Ishikawa (cell line): ENCODE measurements at regions not wholly inside any gene's neighbourhood (a gene's known extent, or its start where the extent isn't known, plus 50 kb on each side); places are given as distances from the start of the nearest gene placed in this dataset.
A peak's percentile ranks its signal among the peaks of the same experiment; 100 is the strongest.

ENCODE experiments used
- CEBPB ChIP-seq: IDR thresholded peaks from 2 replicates; pipeline ENCODE4 v1.6.1; 2012
- CREB1 ChIP-seq: IDR thresholded peaks from 2 replicates; pipeline ENCODE4 v1.6.1; 2012; ENCODE audit warnings: low read depth
- EGR1 ChIP-seq: IDR thresholded peaks from 2 replicates; pipeline ENCODE4 v1.6.1; 2012
- EP300 ChIP-seq: IDR thresholded peaks from 2 replicates; pipeline ENCODE4 v1.6.1; 2012; ENCODE audit warnings: borderline replicate concordance
- FOXM1 ChIP-seq: IDR thresholded peaks from 2 replicates; pipeline ENCODE4 v1.6.1; 2012; ENCODE audit warnings: low read depth, borderline replicate concordance
- MAX ChIP-seq: IDR thresholded peaks from 2 replicates; pipeline ENCODE4 v1.6.1; 2012
- NFIC ChIP-seq: IDR thresholded peaks from 2 replicates; pipeline ENCODE4 v1.6.1; 2012
- RAD21 ChIP-seq: IDR thresholded peaks from 2 replicates; pipeline ENCODE4 v1.6.1; 2012; ENCODE audit warnings: low read depth
- REST ChIP-seq: IDR thresholded peaks from 2 replicates; pipeline ENCODE4 v1.6.1; 2012; ENCODE audit warnings: low read depth, mild to moderate bottlenecking
- TAF1 ChIP-seq: IDR thresholded peaks from 2 replicates; pipeline ENCODE4 v1.6.1; 2012; ENCODE audit warnings: low read depth, mild to moderate bottlenecking
- TCF12 ChIP-seq: IDR thresholded peaks from 2 replicates; pipeline ENCODE4 v1.6.1; 2012; ENCODE audit warnings: low read depth
- TEAD4 ChIP-seq: IDR thresholded peaks from 2 replicates; pipeline ENCODE4 v1.6.1; 2012
- USF1 ChIP-seq: IDR thresholded peaks from 2 replicates; pipeline ENCODE4 v1.6.1; 2012
- YY1 ChIP-seq: IDR thresholded peaks from 2 replicates; pipeline ENCODE4 v1.6.1; 2012; ENCODE audit warnings: low read depth
- ZBTB7A ChIP-seq: IDR thresholded peaks from 2 replicates; pipeline ENCODE4 v1.6.1; 2012; ENCODE audit warnings: low read depth

- no peak for TF ChIP-seq REST
- TF ChIP-seq CEBPB, result peak; percentile 65; the same call in 1 of the 2 replicates
Observed at GRCh38 chr20:4600308-4601014, 85.8 kb upstream of the PRNP start.

- TF ChIP-seq TEAD4, result no peak
- no peak for TF ChIP-seq TAF1
- no peak for TF ChIP-seq RAD21
- no peak for TF ChIP-seq EP300
- TF ChIP-seq NFIC, result no peak
- no peak for TF ChIP-seq YY1
- no peak for TF ChIP-seq EGR1
- no peak for TF ChIP-seq ZBTB7A
Observed at GRCh38 chr20:4597215-4597614, 89.0 kb upstream of the PRNP start.

GRCh38 chr20:4593149-4593525 is 93.1 kb upstream of the PRNP start:
- TF ChIP-seq YY1 (no peak), TCF12 (no peak), USF1 (no peak), NFIC (no peak), REST (no peak), TAF1 (no peak), MAX (no peak), CEBPB (no peak), FOXM1 (no peak), ZBTB7A (no peak), EP300 (no peak)

GRCh38 chr20:4592316-4593148 is 93.7 kb upstream of the PRNP start:
- no peak for TF ChIP-seq REST
- TF ChIP-seq YY1, result no peak
- peak; percentile 83 for TF ChIP-seq RAD21
- TF ChIP-seq USF1, result no peak
- no peak for TF ChIP-seq TCF12
- TF ChIP-seq ZBTB7A, result peak; percentile 89; the same call in 1 of the 2 replicates
- TF ChIP-seq CREB1, result no peak
- TF ChIP-seq MAX, result no peak

GRCh38 chr20:4591975-4592315 is 94.3 kb upstream of the PRNP start:
- TF ChIP-seq USF1, result no peak
- no peak for TF ChIP-seq REST
- no peak for TF ChIP-seq EP300
- no peak for TF ChIP-seq NFIC
- TF ChIP-seq CREB1, result no peak
- TF ChIP-seq RAD21, result no peak
- no peak for TF ChIP-seq TAF1
- no peak for TF ChIP-seq CEBPB
- no peak for TF ChIP-seq YY1
